IMR-90 (cell line): ENCODE measurements at regions not wholly inside any gene's neighbourhood (a gene's known extent, or its start where the extent isn't known, plus 50 kb on each side); places are given as distances from the start of the nearest gene placed in this dataset.

Experiments
- BHLHE40 ChIP-seq: fragments of 150-350 bp; IDR thresholded peaks from 2 replicates; pipeline ENCODE4 v1.6.1; 2016; ENCODE audit warnings: mild to moderate bottlenecking, low read depth, low read length
- CEBPB ChIP-seq: IDR thresholded peaks from 2 replicates; pipeline ENCODE4 v1.6.1; 2012; ENCODE audit warnings: low read depth, low read length, improper control_type of control experiment
- FOS ChIP-seq: fragments of 150-350 bp; IDR thresholded peaks from 2 replicates; pipeline ENCODE4 v1.6.1; 2016; ENCODE audit warnings: low read depth, low read length
- MAFK ChIP-seq: IDR thresholded peaks from 2 replicates; pipeline ENCODE4 v1.6.1; 2012; ENCODE audit warnings: low read depth, low read length, improper control_type of control experiment
- POLR2A ChIP-seq: IDR thresholded peaks from 2 replicates; pipeline ENCODE4 v1.6.1; 2012; ENCODE audit warnings: mild to moderate bottlenecking, low read depth, low read length
- RAD21 ChIP-seq: IDR thresholded peaks from 2 replicates; pipeline ENCODE4 v1.6.1; 2012; ENCODE audit warnings: low read length, improper control_type of control experiment
- RCOR1 ChIP-seq: IDR thresholded peaks from 2 replicates; pipeline ENCODE4 v1.6.1; 2012; ENCODE audit warnings: mild to moderate bottlenecking, low read length, improper control_type of control experiment; ENCODE audit not compliant: insufficient replicate concordance
- SMC3 ChIP-seq: fragments of 150-350 bp; IDR thresholded peaks from 2 replicates; pipeline ENCODE4 v1.6.1; 2016; ENCODE audit warnings: low read depth, mild to moderate bottlenecking, antibody characterized with exemption, low read length, moderate library complexity
- USF2 ChIP-seq: fragments of 150-350 bp; IDR thresholded peaks from 2 replicates; pipeline ENCODE4 v1.6.1; 2017; ENCODE audit warnings: mild to moderate bottlenecking, antibody characterized with exemption, low read length, low read depth
- TF ChIP-seq, protein P1 (sequence below): conservative IDR thresholded peaks from 2 replicates; pipeline ENCODE4 v1.5.1; 2012; ENCODE audit warnings: mild to moderate bottlenecking, low read depth, low read length, improper control_type of control experiment
- TF ChIP-seq, protein P2 (sequence below): fragments of 150-350 bp; IDR thresholded peaks from 2 replicates; pipeline ENCODE4 v1.6.1; 2016; ENCODE audit warnings: low read depth, mild to moderate bottlenecking, low read length, moderate library complexity, borderline replicate concordance

DNA sequence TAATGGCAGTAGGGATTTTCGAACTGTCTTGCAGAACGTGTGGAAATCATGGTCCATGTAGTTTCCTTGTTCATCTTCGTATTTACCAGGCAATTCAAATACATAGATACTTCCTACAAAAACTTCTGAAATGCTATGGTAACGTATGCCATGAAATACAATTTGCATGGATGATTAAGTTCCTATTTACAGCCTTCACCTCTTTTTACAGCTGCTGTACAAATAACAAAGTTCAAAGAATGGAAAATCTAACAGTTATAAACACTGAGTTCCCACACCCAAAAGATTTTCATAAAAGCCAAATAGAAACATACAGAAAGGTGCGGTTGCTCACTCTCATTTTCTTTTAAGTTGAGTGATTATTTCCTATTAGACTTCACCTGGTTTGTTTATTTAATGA, 115.8 kb upstream of the TNFSF11 start:
- TF ChIP-seq RAD21 (no peak), RCOR1 (no peak), USF2 (no peak), BHLHE40 (no peak), POLR2A (no peak), SMC3 (no peak), MAFK (no peak), FOS (no peak), CEBPB (no peak)
- TF ChIP-seq, protein P1, sequence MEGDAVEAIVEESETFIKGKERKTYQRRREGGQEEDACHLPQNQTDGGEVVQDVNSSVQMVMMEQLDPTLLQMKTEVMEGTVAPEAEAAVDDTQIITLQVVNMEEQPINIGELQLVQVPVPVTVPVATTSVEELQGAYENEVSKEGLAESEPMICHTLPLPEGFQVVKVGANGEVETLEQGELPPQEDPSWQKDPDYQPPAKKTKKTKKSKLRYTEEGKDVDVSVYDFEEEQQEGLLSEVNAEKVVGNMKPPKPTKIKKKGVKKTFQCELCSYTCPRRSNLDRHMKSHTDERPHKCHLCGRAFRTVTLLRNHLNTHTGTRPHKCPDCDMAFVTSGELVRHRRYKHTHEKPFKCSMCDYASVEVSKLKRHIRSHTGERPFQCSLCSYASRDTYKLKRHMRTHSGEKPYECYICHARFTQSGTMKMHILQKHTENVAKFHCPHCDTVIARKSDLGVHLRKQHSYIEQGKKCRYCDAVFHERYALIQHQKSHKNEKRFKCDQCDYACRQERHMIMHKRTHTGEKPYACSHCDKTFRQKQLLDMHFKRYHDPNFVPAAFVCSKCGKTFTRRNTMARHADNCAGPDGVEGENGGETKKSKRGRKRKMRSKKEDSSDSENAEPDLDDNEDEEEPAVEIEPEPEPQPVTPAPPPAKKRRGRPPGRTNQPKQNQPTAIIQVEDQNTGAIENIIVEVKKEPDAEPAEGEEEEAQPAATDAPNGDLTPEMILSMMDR = no peak
- TF ChIP-seq, protein P2, sequence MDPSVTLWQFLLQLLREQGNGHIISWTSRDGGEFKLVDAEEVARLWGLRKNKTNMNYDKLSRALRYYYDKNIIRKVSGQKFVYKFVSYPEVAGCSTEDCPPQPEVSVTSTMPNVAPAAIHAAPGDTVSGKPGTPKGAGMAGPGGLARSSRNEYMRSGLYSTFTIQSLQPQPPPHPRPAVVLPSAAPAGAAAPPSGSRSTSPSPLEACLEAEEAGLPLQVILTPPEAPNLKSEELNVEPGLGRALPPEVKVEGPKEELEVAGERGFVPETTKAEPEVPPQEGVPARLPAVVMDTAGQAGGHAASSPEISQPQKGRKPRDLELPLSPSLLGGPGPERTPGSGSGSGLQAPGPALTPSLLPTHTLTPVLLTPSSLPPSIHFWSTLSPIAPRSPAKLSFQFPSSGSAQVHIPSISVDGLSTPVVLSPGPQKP = no peak
